Activated CD8-positive, alpha-beta memory T cell treated with anti-CD3 and anti-CD28 coated beads, Interleukin-2, amount 10 ng/mL, durations not matched to agents 7 days and 5 days (primary cell): ENCODE measurements at regions not wholly inside any gene's neighbourhood (a gene's known extent, or its start where the extent isn't known, plus 50 kb on each side); places are given as distances from the start of the nearest gene placed in this dataset.

Experiments
- ATAC-seq: fragments of 150-1000 bp; cut with Tn5 transposase; one replicate; pipeline ENCODE4 v1.10.0; 2021; ENCODE audit warnings: moderate library complexity
- CTCF ChIA-PET: fragments of 350-600 bp; sonication (Branson Sonifier 250); formaldehyde crosslinking; loops from one replicate; lab custom pipeline; 2021; ENCODE audit warnings: antibody characterized with exemption; lab: Charles Lee
- DNase-seq: peaks from one replicate; pipeline ENCODE4 v3.0.0-alpha.2; 2020
- H3K27ac Mint-ChIP-seq: one replicate; pipeline ENCODE4 v1.8.0; 2021; ENCODE audit warnings: mild to moderate bottlenecking, mixed read lengths
- H3K27me3 Mint-ChIP-seq: one replicate; pipeline ENCODE4 v1.8.0; 2021; ENCODE audit warnings: mixed read lengths
- H3K36me3 Mint-ChIP-seq: one replicate; pipeline ENCODE4 v1.8.0; 2021; ENCODE audit warnings: mild to moderate bottlenecking, mixed read lengths
- H3K4me1 Mint-ChIP-seq: one replicate; pipeline ENCODE4 v1.8.0; 2021; ENCODE audit warnings: mixed read lengths
- H3K4me3 Mint-ChIP-seq: one replicate; pipeline ENCODE4 v1.8.0; 2021; ENCODE audit warnings: mild to moderate bottlenecking, moderate library complexity, mixed read lengths
- H3K9me3 Mint-ChIP-seq: one replicate; pipeline ENCODE4 v1.8.0; 2022; ENCODE audit warnings: low read depth, mixed read lengths

DNA sequence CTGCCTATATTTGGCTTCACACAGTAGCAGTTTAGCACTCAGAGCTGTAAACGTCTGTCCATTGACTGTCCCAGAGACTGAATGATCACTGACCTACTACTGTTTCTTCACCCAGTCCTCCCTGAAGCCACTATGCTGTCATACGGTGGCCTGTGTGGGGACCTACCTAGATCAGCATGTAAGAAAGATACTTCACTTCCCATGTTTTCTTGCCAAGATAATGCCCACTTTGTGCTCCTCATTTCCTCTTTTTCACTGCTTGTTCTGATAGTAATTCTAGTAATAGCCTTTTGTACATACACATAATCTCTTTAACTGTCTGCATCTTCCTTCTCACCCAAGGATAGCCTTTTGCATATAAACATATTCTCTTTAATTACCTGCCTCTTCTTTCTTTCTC lies 109.9 kb upstream of the TIAM2 start:
- H3K4me1 Mint-ChIP-seq = no peaks in the 10 kb centered on the region
- no peaks in the 10 kb centered on the region for H3K9me3 Mint-ChIP-seq
- no peak overlapping the region for H3K27ac Mint-ChIP-seq
- H3K4me3 Mint-ChIP-seq = no peak overlapping the region
- ATAC-seq (no peak), DNase-seq (no peak)
- no peaks in the 10 kb centered on the region for H3K36me3 Mint-ChIP-seq
- H3K27me3 Mint-ChIP-seq = no peaks in the 10 kb centered on the region
- CTCF ChIA-PET = no interaction called here

DNA sequence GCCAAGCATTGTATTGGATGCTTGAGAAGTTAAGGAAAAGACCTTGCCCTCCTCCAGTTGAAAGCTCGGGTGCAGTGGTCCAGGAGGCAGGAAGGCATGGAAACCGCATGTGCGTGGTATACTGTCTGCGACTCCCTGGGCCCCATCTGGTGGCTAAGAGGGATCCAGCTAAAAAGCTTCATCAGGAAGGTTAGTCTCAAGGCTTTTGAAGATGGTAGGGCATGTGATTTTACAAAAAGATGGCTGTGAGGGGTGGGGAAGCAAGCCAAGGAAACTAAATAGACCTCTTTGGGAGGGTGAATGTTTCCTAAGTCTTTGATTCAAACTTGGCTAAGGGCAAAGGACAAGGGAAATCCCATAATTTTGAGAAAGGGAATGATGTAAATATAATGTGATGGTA lies 109.1 kb upstream of the TIAM2 start:
- Mint-ChIP-seq H3K4me1 (no peaks in the 10 kb centered on the region), H3K36me3 (no peaks in the 10 kb centered on the region), H3K4me3 (no peak overlapping the region), H3K27me3 (no peaks in the 10 kb centered on the region), H3K27ac (no peak overlapping the region), H3K9me3 (no peaks in the 10 kb centered on the region)
- no peak for DNase-seq
- no peak for ATAC-seq
- CTCF ChIA-PET = interaction anchor here (1.1 kb wide), 1 partner anchor 18 kb away, joined by 3 read pairs; no protein-coding TSS in a partner anchor

DNA sequence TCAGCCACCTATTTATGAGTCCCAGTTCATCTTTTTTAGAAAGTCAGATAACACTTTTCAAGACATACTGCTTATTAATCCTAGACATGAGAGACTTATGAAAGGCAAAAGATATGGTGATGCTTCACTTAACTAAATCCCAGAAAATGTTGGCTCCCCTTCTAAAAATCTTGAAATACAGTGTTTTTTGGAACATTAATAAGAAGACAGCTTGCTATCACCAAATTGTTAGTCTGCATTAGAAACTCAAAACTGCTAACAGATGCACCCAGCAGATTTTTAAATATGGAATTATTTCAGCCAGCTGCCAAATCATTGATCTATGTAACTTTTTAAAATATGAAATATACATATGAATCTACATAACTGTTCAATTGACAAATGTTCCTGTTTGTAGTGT lies 108.6 kb upstream of the TIAM2 start:
- ATAC-seq (no peak), DNase-seq (no peak)
- CTCF ChIA-PET = interaction anchor here (1.1 kb wide), 1 partner anchor 19 kb away, joined by 3 read pairs; no protein-coding TSS in a partner anchor
- Mint-ChIP-seq H3K4me3 (no peak overlapping the region), H3K9me3 (no peaks in the 10 kb centered on the region), H3K36me3 (no peaks in the 10 kb centered on the region), H3K27ac (no peak overlapping the region), H3K4me1 (no peaks in the 10 kb centered on the region), H3K27me3 (no peaks in the 10 kb centered on the region)

DNA sequence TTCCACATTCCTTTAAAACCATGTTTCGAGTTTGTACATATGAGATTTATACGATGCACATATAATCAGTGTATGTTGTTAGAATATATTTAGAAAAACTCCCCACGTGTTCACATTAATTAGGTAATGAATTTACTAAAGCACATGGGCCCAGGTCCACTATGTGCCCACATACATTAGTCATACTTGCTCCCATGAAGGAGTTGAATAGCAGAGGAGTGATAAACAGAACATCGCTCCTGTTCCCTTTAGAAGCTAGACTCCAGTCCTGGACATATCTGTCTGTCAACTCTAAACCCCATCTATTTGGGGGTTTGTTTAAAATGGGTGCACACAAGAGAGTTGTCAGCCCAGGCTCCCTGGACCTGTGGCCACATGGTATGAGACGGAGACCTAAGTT lies 108.1 kb upstream of the TIAM2 start:
- Mint-ChIP-seq H3K27me3 (no peaks in the 10 kb centered on the region), H3K36me3 (no peaks in the 10 kb centered on the region), H3K4me1 (no peaks in the 10 kb centered on the region), H3K9me3 (no peaks in the 10 kb centered on the region), H3K27ac (no peak overlapping the region), H3K4me3 (no peak overlapping the region)
- CTCF ChIA-PET = no interaction called here
- ATAC-seq (no peak), DNase-seq (no peak)

DNA sequence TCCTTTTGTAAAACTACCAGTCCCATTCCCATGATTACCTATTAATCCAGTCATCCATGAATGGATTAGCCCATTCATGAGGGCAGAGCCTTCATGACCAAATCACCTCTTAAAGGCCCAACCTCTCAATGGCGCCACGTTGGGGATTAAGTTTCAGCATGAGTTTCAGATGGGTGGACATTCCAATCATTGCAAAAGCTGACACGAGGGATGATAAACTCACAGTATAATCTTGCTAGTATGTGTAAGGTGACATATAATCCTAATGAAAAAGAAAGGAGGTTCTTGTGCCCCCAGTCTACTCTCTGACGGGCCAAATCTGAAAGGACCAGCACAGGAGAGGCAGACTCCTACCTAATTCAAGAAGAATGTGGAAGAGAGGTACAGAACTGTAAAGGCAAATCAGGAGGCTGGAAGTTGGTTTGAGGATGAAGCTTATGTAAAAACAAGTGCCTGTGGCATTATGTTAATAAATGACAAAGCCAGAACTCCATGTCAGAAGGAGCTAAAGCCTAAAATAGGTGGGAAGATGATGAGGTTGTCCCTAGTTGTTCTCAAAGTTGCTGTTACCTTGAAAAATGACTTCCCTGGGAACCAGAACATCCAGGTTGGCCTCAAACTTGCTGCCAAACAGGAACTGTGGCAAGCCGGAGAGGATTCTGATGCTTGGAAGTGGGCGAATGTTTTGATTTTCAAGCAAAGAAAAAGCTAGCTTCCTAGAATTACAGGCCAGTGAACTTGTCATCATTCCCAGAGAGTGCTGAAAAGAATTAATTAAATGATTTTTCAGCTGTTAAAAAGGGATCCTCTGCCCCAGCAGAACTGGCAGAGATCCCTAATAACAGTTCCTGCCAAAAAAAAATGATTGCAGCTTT lies 106.5 kb upstream of the TIAM2 start:
- no peaks in the 10 kb centered on the region for H3K27me3 Mint-ChIP-seq
- H3K36me3 Mint-ChIP-seq = no peaks in the 10 kb centered on the region
- no peak for DNase-seq
- CTCF ChIA-PET = no interaction called here
- no peak for ATAC-seq
- no peaks in the 10 kb centered on the region for H3K4me1 Mint-ChIP-seq
- H3K4me3 Mint-ChIP-seq = no peak overlapping the region
- H3K27ac Mint-ChIP-seq = no peak overlapping the region
- H3K9me3 Mint-ChIP-seq = no peaks in the 10 kb centered on the region

DNA sequence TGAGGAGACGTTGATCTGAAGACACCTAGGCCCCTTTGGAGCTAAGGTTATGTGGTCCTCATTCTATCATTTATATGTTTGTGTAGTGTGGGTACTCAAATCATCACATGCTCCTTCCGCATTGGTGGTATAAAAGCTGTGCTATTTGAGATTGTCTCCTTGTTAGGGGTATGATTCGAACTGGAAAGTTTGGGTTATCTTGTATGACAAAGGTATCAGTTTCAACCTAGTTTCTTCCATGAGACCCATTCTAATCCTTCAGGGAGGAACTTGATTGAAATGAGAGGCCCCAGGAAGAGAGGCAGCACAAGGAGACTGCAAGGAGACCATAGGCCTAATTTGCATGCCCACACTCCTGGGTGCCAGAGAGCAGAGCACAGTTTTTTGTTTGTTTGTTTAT lies 104.2 kb upstream of the TIAM2 start:
- H3K27ac Mint-ChIP-seq = no peak overlapping the region
- no peaks in the 10 kb centered on the region for H3K27me3 Mint-ChIP-seq
- H3K4me1 Mint-ChIP-seq = no peaks in the 10 kb centered on the region
- CTCF ChIA-PET = no interaction called here
- H3K36me3 Mint-ChIP-seq = no peaks in the 10 kb centered on the region
- H3K4me3 Mint-ChIP-seq = no peak overlapping the region
- H3K9me3 Mint-ChIP-seq = no peaks in the 10 kb centered on the region
- no peak for ATAC-seq
- DNase-seq = no peak

DNA sequence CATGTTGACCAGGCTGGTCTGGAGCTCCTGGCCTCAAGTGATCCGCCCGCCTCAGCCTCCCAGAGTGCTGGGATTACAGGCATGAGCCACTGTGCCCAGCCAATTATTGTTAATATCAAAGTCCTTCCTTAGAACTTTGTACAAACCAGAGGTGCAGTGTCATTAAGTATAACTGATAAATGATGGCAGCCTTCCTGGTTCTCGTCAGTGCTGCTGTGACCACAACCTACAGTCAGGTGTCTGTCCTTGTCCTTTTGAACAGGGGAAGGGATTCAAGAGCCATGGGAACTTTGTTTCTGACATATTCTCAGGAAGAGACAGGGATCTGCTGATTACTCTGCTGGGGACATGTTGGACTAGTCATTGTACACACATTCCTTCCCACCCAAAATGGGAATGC lies 103.2 kb upstream of the TIAM2 start:
- ATAC-seq (no peak), DNase-seq (no peak)
- Mint-ChIP-seq H3K9me3 (no peaks in the 10 kb centered on the region), H3K27me3 (no peaks in the 10 kb centered on the region), H3K27ac (no peak overlapping the region), H3K4me1 (no peaks in the 10 kb centered on the region), H3K36me3 (no peaks in the 10 kb centered on the region), H3K4me3 (no peak overlapping the region)
- CTCF ChIA-PET = no interaction called here

DNA sequence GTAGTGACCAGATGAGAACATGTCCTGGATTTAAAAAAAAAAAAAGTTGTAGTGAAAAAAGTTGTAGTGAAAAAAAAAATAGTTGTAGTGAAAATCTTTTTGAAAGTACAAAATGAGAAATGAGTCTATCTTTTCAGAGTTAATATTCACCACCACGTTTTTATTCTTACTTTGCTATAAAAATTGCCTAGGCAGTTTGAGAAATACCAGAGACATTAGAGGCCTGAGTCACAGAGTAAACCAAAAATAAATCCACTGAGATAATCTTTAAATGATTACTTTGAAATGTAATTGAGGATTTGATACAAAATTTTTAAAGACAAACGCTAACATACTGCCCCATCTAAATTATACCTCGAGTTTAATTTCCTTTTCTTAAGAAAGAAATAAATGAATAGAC lies 101.2 kb upstream of the TIAM2 start:
- Mint-ChIP-seq H3K9me3 (no peaks in the 10 kb centered on the region), H3K4me3 (no peak overlapping the region), H3K36me3 (no peaks in the 10 kb centered on the region), H3K27me3 (no peaks in the 10 kb centered on the region), H3K4me1 (no peaks in the 10 kb centered on the region), H3K27ac (no peak overlapping the region)
- CTCF ChIA-PET = no interaction called here
- no peak for ATAC-seq
- no peak for DNase-seq

DNA sequence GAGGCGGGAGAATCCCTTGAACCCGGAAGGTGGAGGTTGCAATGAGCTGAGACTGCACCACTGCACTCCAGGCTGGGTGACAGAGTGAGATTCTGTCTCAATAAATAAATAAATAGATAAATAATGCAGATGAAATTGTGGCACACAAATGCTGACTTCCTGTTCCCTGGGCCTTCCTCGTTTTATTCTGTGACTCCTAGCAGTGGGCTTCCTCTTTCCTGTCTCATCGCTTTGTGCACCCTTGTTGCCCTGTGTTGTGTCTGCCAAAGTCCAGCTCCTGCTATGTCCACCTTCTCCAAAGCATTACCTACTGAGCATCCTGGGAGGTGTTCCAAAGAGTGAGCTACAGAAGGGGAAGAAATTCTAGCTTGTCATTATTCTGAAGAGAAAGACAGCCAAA lies 100.2 kb upstream of the TIAM2 start:
- DNase-seq (no peak), ATAC-seq (no peak)
- H3K27me3 Mint-ChIP-seq = no peaks in the 10 kb centered on the region
- no peaks in the 10 kb centered on the region for H3K9me3 Mint-ChIP-seq
- peak overlapping the region; percentile 25 for H3K27ac Mint-ChIP-seq
- no peak overlapping the region for H3K4me3 Mint-ChIP-seq
- no peaks in the 10 kb centered on the region for H3K36me3 Mint-ChIP-seq
- CTCF ChIA-PET = no interaction called here
- no peaks in the 10 kb centered on the region for H3K4me1 Mint-ChIP-seq

DNA sequence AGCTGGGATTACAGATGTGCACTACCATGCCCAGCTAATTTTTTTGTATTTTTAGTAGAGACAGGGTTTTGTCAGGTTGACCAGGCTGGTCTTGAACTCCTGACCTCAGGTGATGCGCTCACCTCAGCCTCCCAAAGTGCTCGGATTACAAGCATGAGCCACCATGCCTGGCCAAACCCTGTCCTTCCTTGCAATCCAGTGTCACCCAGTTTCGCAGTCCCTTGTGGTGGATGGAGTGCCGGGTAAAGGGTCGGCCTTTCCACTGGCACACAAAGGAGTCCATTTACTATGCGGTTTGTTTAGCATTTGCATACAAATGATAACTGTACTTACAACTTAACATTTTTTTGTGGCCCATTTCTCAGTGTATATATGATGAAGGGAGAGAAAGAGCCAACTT lies 99.3 kb upstream of the TIAM2 start:
- Mint-ChIP-seq H3K4me1 (no peaks in the 10 kb centered on the region), H3K9me3 (no peaks in the 10 kb centered on the region), H3K27me3 (no peaks in the 10 kb centered on the region), H3K27ac (no peak overlapping the region), H3K4me3 (no peak overlapping the region), H3K36me3 (no peaks in the 10 kb centered on the region)
- ATAC-seq (no peak), DNase-seq (no peak)
- CTCF ChIA-PET = interaction anchor here (0.6 kb wide), 1 partner anchor 282 kb away, joined by 3 read pairs; no protein-coding TSS in a partner anchor

DNA sequence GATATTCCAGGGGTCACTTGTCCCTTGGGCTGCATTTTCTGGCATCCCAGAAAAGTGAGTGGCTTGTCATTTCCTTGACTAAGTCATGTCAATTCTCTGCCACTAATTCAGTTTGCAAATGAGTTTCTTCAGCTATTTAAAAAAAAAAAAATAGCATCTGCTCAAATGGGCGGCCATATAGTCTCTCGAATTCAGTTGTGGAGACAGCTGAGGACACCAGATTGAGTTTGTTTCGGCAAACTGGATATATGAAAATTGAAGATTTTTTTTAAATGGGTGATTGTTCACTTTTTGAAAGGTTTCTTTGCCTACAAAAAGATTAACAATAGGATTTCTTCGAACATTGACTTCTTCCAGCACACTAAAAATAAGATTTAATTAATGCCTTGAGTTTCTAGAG lies 96.3 kb upstream of the TIAM2 start:
- Mint-ChIP-seq H3K4me1 (no peaks in the 10 kb centered on the region), H3K36me3 (no peaks in the 10 kb centered on the region), H3K27ac (no peak overlapping the region), H3K4me3 (no peak overlapping the region), H3K27me3 (no peaks in the 10 kb centered on the region), H3K9me3 (no peaks in the 10 kb centered on the region)
- DNase-seq (no peak), ATAC-seq (no peak)
- CTCF ChIA-PET = no interaction called here

DNA sequence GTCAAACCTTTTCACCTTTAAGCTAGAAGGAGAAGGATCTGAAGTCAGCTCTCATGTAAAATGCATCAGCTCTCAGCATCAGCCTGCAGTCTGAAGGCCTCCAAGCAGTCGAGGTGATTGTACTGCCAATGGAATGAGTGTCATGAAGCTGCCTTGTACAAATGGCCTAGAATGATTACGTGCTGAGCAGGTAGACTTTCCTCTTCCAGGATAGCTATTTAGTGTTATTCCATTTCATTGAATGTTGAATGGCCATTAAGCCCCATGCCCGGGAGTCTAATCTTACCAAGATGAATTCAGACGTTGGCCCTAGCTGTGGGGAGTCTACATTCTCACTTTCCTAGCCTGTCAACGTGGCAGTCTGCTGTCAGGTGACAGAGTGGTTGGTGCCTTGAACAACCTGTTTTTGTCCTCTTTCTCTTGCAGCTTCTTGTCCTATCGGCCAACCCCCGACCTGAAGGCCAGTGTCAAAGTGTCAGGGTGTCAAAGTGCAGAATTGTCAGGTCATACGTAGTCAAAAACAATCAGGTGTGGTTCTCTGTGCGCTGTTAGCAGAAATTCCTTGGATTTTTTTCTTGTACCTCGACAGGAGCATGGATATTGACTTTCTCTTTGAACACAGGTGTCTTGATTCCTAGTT lies 95.2 kb upstream of the TIAM2 start:
- ATAC-seq (no peak), DNase-seq (no peak)
- Mint-ChIP-seq H3K27me3 (no peaks in the 10 kb centered on the region), H3K36me3 (no peaks in the 10 kb centered on the region), H3K9me3 (no peaks in the 10 kb centered on the region), H3K4me1 (no peaks in the 10 kb centered on the region), H3K4me3 (no peak overlapping the region), H3K27ac (no peak overlapping the region)
- CTCF ChIA-PET = interaction anchor here (1.0 kb wide), 1 partner anchor 28 kb away, joined by 3 read pairs; no protein-coding TSS in a partner anchor

DNA sequence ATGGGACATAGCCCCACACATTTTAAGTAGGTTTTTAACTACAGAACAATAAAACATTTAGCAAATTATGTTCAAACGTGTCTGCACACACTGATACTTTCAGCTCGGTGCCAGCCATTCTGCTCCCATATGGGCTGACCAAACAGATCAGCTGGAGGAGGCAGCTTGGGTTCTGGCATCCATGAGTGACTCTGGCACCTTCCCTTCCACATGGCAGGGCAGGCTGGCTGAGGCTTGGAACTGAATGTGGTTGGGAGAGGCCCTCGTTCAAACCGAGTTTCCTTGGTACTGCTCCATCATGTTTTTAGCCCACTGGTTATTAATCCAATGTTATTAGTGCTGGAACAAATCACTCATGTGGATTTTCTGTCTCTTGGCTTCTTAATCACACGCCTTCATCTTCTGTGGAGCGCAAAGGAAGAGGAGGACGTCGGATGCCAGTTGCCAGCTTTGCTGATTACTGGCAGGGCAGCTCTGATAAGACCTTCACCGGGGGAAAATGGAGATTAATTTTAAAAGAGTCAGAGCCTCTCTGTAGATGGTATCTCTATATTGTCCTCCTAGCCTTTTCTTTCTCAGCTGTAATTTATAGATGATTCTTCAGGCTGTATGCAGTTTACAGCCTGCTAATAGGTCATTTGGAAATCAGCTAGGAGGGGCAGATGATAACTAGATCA lies 93.1 kb upstream of the TIAM2 start:
- no peak overlapping the region for H3K4me3 Mint-ChIP-seq
- CTCF ChIA-PET = no interaction called here
- no peak for ATAC-seq
- H3K36me3 Mint-ChIP-seq = no peaks in the 10 kb centered on the region
- no peaks in the 10 kb centered on the region for H3K4me1 Mint-ChIP-seq
- H3K27ac Mint-ChIP-seq = no peak overlapping the region
- no peak for DNase-seq
- H3K9me3 Mint-ChIP-seq = no peaks in the 10 kb centered on the region
- H3K27me3 Mint-ChIP-seq = no peaks in the 10 kb centered on the region
